HG02623 (cell line): ENCODE measurements at regions not wholly inside any gene's neighbourhood (a gene's known extent, or its start where the extent isn't known, plus 50 kb on each side); places are given as distances from the start of the nearest gene placed in this dataset.

Experiments used
- ATAC-seq: cut with Tn5 transposase; IDR thresholded peaks from one replicate; pipeline ENCODE4 v1.9.1; 2021; ENCODE audit warnings: moderate library complexity; ENCODE audit not compliant: unreplicated experiment

DNA sequence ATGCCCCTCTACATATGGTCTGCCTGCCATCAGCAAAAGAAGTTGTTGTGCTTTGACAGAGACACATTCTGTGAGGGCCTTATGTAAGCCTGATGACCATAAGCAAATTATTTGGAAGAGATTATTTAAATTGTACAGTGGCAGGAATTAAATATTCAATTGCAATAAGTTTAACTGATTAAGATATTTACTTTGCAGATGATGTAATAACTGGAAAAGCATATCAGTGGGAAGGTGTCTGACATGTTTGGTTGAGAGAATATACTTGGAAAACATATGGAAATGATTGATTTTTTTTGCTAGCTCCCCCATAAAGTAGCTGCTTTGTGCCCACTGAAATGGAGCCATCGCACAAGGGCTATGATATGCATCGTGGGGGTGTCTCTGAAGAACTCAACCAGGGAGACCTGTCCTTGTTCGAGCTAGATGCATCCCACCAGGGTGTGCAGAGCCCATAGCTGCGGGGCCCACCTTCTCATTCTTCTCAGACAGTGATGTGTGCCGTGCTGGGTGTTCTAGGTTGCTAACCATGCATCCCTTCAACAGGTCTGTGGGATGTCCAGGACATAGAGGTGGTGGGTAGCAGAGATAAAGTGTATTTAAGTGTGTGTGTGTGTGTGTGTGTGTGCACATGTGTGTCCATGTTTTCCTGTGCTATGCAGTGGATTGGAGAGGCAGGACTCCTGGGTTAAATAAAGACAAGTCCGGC, 90.4 kb upstream of the PARD3B start:
- ATAC-seq: no peak

DNA sequence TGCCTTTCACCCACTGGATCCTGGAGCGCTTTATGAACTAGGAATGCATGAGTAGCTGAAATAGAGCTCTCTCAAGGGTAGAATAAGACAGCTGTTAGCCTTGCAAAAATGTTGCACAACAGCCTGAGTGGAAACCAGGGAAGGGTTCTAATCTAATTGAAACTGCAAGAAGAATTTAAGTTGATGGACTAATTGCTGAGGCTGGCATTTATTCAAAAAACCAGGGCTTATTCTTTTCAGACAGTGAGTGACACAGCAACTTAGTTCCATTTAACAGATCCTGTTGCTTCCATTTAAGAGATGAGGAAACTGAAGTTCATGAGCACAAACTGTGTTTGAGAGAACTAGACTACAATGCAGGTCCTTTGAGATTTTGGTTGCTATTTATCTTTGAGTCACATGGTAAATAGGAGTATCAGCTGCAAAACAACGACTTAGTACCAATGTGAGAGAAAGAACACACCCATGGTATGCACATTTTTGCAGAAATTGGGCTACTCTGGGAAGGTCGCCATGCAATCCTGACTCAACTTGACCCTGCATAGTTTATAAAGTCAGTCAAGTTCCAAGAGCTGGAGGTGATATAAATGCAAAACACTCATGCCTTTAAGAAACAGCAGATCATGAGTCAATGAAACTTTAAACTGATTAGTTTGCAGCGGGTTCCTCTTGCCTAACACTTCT, 76.4 kb upstream of the PARD3B start:
- no peak for ATAC-seq

DNA sequence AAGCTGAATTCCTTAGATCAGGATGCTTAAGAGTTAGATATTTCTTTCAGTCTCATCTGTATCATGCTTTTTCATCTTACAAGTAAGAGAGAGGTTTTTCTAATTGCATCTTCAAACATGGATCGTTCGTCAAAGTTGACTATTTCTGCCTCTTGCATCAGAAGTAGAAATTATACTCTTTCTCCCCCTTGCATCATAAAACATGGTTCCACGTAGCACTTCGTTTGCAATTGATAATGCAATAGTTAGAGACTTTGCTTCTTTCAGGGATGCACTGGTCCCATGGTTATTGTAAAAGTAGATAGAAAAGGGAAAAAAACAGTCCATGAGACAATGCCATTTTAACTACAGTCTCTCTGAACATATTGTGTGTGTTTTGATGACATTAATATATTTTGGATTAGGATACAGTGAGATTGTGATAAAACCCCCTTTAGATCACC, 75.1 kb upstream of the PARD3B start:
- no peak for ATAC-seq

DNA sequence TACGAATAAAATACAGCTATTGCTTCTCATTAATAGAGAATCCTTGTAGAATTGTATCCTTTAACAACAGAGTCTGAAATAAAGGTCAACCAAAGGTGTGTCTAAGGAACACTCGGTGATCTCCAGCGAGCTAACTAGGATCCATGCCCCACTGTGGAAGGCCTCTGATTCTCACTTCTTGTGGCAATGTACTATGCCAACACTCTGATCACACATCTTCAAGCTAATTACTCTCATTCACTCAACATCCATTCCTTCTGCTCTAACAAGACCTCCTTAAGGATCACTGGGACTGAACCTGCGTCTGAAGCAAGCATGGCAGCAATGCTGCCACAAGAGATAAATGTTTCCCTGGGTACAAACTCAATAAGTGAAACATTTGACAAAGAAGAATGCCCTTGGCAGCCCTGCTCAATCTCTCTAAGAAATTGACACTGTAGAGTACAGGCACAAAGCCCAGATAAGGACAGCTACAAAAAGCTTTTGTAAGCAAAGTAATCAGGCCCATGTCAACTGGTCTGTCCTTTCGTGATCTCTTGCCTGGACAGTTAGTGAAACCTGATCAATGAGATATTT, 74.6 kb upstream of the PARD3B start:
- ATAC-seq: no peak

DNA sequence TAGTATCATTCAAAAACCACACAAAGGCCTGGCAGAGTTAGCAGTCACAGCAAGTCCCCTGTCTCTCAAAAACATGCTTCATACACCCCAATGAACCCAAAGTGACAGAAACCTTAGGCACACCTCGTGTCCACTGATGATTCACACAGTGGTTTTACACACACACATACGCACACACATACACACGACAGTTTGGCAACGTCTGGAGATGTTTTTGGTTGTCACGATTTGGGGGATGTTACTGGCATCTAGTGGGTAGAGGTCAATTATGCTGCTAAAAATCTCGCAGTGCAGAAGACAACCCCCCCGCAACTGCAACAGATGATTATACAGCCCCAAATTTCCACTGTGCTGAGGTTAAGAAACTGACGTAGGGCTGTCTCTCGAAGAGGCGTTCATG, 72.9 kb upstream of the PARD3B start:
- ATAC-seq: no peak

DNA sequence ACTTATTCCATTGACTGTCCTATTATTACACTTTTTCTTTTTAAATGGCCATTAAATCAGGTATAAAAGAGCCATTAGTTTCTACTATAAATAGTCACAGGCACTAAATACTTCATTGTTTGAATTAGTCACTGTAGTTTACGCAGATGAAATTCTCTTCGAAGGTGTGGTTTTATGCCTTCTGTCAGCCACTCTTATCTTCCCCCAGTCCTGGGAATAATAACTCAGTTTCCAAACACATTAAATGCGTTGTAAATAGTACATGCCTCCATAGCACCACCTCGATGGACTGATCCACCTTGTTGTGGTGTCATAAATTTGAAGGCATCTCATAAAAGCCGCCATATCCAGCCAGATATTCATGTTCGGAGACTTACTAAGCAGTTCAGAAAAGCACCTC, 72.1 kb upstream of the PARD3B start:
- no peak for ATAC-seq

DNA sequence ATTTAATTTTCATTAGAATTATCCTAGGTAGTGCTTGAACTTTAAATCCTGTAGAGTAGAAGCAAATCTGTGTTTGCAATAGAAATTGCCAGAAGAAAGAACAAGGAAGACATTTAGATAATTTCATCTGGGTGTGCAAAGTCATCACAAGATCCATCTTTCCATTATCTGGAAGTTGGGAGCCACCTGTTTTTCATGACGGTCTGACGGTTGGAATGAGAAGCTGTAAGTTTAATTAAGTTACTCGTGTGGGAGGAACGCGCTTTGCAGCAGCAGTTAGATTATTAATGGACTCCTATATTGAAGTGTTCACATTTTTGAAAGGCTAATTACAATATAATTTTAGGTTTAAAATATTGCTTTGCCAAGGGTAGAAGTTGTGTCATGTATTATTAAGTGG, 69.9 kb upstream of the PARD3B start:
- no peak for ATAC-seq

DNA sequence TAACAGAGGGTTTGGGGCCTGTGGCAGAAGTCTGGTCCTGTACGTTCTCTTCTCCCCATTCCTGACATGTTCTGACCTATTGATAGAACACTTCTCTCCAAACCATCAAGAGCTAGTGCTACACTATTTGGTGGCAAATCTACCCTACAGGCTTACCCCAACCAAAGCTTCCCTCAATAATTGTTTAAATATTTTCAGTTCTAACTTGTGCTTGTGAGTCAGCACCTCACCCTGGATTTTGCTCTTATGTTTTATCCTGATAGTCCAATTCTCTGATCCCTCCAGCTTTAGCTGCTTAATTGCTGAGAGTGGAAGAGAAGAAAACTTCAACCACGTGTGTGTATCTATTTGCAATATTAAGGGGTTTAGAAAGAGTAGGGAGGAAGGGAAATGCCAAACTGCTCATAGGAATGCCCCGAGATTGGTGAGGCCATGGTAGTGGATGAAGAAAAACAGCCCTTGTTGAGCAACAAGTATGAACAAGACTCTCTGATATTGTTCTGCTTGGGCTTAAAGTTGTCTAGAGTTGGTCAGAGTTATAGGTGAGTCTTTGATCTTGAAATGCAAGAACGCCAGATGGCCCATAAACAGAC, 67.8 kb upstream of the PARD3B start:
- ATAC-seq: no peak

DNA sequence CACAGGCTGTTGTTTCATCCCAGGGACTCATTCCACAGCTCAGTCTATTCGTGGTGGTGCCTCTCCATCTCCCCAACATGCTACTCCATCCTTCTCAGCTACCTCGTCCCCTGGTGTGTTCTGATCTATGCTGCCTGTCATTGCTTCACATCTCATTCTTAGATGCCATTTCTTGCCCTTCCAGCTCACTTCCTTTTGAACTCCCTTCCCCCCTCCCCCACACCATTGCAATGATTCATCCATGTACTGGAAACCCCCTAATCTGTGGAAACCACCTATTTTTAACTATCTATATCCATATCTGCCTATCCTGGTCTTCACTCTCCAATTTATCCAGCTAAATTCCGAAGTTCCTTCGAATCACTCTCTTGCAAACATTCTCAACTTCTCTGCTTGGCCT, 65.7 kb upstream of the PARD3B start:
- ATAC-seq: no peak

DNA sequence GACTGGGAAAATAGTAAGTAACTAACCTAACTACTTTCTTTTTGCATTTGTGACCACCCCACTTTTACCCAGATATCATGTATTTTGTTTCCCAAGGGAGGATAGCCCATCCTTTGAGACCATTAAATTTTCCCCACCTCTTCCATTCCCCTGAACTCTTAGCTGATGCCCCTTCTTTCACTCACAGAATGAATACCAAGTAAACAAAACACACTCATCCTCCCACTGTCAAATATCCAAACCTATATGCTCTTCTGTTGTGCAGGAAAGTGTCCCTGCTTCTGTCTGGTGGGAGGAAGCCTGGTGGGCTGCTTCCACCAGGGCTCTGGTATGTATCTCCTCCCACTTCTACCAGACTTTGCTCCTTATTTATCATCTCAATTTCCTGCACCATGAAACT, 64.6 kb upstream of the PARD3B start:
- no peak for ATAC-seq

DNA sequence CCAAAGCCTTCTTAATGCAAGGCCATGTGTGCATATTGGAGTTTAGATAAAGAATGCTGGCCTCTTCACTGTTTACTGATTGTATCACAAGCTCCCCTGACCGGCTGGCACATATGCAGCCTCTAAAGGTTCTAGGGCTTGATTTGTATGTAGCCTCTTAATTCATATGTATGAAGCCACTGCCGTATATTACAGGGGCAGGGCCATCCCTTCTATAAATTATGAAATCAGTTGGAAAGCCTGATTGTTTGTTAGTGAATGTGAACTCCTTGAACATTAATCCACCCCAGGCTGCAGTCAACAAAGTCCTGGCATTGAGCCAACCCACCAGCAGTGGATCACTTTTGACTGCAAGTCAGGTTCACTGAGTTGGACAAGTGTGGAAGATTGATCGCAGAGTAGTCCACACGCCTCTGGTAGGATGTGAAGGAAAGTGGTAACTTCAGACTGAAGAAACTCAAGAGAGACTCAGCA, 61.6 kb upstream of the PARD3B start:
- no peak for ATAC-seq

DNA sequence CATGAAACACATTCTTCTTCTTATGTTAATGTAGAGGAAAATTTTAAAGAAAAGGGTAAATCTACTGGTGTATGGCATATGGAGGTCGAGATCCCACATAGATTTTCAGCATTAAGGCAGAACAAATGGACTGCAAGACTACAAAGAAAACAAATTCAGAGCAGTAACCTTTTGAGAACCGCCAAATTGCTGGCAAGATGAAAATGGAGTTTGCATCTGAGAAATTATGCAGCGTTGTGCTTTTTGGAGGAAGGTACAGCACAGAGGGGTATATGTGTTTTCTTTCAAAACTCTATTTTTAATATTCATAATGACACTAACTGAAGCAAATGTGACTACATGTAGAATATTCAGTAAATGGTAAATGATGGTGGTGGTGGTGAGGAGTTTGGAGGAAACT, 59.0 kb upstream of the PARD3B start:
- no peak for ATAC-seq

DNA sequence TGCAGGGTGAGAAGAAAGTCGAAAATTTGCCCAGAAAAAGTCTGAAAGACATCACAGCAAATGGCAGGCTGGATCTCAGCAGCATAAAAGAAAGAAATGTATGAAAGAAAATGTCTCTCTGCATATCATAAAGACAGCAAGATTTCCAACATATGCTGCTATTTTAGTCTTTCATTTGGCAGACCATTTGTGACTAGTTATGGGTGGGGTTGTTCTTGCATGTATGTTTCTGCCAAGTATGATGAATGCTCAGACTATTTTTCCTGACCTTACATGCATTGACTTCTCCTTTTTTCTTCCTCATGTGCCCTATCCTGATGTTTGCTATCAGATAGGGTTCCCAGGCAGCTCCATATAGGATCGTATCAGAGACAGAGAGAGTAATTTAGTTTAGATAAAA, 58.5 kb upstream of the PARD3B start:
- no peak for ATAC-seq

DNA sequence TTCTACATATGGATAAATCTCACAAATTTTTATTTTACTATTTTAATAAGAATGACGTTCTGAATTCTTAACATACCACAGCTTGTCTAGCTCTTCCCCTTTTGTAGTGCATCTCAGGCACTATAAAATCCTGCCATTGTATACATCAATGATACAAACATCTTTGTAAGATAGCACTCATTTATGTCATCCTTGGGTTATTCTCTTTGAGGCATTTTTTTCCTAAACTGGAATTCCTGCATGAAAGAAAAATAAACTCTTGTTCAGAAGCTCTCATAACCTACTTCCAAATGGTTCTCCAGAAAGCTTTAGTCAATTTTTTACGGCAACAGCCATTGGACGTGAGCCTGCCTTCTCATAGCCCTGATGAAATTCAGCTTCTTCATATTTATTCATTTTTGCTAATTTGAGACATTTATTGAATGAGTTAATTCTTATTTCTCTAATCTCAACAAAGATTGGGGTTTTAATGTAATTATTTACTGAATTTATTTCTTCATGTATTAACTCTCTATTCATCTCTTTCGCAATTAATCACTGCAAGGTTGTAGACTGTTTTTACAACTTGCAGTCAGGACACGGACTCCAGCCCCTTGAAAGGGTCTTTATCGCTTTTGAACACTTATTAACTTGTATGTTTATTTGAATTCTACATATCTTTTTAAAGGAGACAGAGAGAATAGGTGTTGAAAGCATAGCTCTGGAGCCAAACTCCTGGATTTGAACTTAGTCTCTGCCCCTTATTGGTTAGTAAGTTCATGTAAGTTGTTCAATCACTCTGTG, 57.6 kb upstream of the PARD3B start:
- ATAC-seq: no peak

DNA sequence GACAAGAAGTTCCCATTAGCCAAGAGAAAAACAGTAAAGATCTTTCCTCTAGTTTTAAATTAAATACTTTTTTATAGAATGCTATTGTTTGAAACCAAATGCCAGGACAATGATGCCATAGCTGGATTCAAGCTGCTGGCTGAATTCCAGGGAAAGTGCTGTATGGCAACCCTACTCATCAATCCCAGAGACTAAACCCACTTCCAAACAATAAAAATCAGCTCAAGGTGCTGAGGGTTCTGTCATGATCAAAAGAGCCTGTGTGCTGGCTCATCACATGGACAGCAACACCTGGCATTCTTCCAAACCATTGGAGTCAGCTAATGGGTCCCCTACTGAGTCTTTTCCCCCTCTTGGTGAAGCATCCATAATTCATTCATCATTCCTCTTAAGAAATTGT, 53.7 kb upstream of the PARD3B start:
- no peak for ATAC-seq

DNA sequence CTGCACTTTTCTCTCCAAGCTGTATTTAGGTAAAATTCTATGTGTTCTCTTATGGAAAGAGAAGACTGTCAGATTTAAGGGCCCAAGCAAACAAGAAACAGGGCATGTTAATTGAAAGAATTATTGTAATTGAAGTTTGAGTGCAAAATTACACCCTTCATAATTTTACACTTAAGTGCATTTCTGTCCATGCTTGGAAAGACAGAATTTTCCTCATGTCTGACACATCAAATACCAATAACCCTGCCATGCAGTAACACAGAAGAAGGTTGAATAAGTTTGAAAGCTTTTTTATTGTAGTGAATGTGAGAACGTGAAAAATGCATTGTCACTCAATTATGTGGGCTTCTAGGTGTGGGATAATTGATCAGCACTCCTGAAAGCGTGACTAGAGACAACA, 52.9 kb upstream of the PARD3B start:
- no peak for ATAC-seq

DNA sequence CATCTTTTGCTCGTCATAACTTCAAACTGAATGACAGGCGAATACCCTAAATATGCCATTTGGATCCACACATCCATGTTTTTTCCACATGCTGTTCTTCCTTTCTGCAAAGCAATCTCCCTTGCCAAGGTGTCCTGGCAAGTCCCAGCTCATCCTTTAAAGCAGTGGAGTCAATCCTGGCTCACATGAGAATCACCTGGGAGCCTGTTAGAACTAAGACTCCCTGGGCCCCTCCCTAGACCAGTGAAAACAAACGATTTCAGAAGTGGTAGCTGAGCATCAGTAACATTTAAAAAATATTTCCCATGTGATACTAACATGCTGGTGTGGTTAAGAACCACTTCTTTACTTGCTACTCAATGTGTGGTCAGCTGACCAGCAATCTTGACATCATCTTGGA, 50.6 kb upstream of the PARD3B start:
- ATAC-seq: no peak

DNA sequence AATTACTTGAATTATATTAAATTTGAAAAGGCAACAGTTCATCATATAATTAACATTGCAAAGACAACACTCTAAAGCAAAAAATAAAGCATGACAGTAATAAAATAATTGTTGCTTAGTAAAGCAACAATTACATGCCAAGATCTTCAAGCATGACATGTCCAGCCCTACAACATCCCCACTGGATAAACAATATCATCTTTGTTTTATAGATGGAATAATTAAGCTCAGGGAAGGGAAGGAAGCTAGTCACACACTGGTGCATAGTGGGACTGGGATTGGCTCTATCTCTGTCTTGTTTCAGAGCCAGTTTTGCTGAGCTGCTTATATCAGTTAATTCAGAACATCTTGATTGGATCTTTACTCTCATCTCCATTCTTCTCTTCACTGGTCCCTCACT, 49.9 kb upstream of the PARD3B start:
- no peak for ATAC-seq
